NCI-H345 treated with DMSO at 0.1 percent for 48 hours (cell line): ENCODE measurements at regions not wholly inside any gene's neighbourhood (a gene's known extent, or its start where the extent isn't known, plus 50 kb on each side); places are given as distances from the start of the nearest gene placed in this dataset.
"Not testable (repeated sequence)": the region's sequence is repeated elsewhere in the genome, so short reads cannot be mapped to it uniquely, and the experiment has no call there.

Experiments used
- DNase-seq: peaks from one replicate; lab custom pipeline; 2025; ENCODE audit not compliant: unreplicated experiment; lab: John Stamatoyannopoulos, UW

DNA sequence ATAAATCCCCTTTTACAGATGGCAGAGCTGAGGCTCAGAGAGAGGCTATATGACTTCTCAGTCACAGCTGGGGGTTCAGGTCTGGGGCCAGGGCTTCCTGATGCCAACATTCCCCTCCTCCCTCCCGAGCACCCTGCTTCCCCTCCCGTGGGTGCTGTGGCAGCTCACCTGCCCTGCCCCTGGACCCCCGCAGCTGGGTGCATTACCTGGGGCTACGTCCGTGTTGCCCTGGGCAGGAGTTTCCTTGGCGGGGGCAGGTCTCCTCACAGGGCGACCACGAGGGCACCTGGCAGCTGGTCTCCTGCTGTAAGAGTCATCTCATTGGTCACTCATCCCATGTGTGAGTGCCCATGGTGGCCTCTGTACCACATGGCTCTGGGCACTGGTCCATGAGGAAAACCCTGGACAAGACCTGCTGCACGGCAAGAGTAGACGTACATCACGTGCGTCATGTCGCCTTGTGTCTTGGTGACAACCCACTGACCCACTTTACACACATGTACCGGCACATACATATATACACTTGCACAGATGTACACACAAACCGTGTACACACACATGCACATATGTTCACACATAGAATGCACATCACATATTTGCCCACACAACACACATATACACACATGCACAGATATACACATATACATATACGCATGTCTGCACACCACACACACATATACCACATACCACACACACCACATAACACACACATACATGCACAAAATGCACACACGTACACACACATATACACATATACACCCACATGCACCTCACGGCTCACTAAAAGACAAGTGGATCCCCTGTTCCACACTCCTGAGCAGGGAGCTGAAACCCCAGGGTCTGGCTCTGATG, 134.0 kb downstream of the FOXL1 start:
- no peak for DNase-seq

DNA sequence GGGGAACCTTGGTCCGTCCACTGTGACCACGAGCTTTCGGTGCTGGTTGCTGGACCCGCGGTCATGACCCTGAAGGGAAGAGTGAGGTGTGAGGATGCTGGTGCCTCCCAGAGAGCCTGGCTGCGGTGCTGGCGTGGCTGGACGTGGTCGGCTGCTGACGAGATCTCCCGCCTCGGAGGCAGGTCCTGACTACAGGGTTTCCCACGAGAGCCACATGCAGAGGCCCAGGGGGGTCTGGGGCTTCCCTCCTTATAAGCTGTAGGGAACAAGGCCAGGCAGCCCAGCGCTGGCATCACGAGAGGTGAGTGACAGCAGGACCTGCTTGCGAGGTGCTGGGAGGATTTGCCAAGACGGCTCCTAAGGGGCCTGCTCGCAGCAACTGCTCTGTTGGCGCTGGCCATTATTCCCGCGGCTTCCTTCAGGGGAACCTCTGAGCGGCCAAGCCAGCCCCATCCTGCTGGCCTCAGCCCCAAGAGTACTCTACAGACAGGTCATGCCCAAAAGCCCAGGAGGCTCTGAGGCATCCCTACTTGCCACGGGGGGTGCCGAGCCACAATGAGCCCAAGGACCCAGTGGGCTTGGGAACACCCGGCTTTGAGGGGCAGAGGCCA, 134.8 kb downstream of the FOXL1 start:
- no peak for DNase-seq

DNA sequence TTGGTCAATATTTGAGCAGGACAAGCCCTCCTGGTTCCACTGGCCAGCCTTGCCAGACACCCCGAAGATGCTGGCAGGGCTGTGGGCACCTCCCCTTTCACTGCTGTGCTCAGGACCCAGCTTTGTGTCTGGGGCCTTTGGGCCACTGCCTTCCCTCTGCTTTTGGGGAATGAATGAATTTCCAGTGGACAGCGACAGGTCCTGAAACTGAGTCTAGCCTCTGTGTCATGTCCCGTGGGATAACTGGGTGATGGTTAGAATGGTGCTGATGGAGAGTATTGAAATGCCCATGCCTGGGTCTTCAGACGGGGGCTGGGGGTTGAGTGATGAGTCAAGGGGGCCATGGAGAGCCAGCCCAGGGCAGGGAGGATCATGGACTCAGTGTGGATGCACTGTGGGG, 135.8 kb downstream of the FOXL1 start:
- DNase-seq, result no peak

DNA sequence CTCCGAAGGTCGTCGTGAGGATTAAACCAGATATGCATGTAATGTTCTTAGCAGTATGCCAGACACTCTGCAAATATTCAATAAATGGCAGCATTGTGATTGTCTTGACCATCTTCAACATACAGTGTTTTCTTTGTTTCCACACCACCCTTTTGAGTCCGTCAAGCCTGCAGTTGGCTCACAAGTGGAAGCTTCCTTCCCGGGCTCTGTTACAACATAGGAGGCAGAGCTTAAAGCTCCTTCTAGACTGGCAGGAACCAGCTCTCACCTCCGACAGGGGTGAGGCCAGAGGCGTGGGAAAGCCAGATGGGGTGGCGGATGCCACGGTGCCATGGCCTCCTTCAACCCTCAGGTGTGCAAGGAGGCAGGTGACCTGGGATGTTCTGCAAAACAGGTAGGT, 138.3 kb downstream of the FOXL1 start:
- DNase-seq, result no peak

DNA sequence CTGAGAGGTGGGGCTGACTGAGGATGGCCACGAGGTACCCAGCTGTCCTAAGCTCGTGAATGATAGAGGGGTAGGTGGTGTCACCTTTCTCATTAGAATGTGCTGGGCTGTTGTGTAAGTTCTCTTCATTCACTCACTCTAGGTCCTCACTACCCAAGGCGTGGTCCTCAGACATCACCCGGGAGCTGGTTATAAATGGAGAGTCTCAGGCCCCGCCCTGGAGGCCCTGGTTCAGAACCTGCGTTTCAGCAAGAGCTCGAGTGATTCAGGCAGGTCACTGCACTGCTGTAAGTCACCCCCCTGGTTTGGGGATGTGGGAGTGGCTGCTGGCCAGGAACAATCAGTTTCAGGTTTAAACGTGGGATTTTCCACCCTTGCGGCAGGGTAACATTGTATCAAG, 139.8 kb downstream of the FOXL1 start:
- no peak for DNase-seq

DNA sequence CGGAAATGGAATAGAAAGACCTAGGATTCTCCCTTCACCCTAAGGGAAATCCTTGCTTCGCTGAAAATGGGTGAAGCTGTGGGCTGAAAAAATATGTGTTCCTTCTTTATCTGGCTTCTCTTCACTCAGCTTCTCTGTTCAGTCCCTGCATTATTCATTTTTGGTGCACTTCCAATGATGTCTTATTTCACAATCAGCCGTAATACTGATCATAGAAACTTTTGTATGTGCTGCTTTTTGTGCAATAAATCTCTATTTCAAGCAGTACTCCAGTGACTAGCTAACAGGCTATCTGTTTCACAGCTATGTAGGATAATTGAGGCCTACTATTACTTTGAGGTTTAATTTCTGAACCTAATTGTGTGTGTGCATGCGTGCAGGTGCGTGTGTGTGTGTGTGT, 144.6 kb downstream of the FOXL1 start:
- DNase-seq, result no peak

DNA sequence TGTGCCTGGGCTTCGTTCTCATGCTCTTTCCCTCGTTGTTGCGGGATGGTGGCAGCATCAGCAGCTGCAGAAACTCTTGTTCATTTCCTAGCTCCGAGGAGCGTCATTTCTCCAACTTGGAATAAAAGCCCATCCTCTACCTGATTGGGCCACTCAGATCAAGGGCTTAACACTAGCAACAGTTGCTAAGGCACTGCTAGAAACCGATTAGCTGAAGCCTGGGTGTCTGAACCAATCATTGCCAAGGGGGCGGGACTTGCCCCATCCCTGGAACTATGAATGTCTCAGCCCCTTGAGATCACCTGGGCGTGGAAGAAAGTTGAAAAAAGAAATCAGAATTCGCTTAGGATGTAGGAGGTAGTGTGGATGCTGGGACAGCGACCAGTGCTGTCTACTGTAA, 145.3 kb downstream of the FOXL1 start:
- no peak for DNase-seq

DNA sequence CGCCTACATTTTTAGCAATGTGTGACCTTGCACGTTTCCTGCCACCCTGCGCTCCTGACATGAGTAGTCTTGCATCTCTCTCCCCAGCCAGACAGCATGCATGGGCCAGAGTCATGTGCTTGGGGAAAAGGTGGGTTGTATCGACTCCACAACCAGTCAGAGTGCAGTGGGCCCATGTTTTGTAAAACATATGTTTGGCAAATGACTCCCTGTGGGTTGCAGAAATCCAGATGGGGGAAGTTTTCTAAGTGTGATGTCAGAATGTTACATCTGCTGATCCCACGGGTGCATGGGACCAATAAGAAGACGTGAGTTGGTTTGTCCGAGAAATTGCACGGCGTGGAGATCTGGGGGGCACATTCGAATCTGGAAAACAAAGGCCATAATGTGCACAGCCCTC, 147.1 kb downstream of the FOXL1 start:
- DNase-seq, result no peak

DNA sequence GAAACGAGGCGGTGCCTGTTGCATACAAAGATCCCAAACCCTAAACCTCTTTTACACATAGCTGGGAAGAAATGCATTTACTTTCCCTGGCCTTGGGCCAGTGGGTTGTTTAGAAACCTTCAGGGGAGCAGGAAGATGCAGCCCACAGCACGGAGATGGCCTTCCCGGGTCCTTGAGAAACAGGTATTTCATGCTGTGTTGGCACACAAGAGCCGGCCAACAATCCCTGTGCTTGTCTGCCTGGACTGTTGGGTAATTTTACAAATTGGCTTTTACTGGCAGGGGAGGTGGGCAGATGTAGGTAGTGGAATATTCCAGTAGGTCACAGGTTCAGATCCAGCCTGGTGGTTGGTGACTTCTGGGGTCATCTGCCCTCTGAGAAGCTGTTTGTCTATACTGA, 148.0 kb downstream of the FOXL1 start:
- no peak for DNase-seq

DNA sequence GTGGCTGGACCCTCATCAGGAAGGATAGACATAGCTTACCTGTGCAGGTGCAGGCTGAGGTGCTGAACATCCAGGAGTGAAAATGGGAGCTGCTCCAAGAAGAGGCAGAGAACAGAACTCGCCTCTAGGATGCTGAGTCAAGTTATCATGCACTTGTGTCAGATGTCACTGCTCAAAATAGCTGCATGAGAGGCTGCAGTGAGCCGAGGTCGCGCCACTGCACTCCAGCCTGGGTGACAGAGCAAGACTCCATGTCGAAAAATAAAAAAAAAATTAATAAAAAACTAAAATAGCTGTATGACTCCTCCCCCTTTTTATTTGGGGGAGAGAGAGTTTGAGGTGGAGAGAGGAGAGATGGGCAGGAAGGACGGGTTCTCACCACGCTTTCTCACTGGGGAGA, 148.8 kb downstream of the FOXL1 start:
- no peak for DNase-seq

DNA sequence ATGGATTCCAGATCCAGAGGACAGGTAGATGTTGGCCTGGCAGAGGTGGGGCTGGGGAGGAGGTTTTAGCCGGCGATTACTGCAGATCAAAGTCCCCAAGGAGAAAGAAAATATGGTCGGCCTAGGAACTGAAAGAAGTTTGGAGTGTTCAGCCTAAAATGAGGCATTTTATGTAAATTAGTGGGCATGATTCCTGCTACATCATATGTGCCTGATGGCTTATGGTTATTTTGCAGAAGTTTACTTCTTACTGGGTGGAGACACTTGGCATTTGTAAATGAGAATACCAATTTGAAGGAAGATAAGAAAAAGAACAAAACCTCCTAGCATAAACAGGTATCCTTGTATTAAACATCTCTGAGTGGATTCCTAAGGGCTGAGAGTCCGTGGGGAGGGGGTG, 149.3 kb downstream of the FOXL1 start:
- no peak for DNase-seq

DNA sequence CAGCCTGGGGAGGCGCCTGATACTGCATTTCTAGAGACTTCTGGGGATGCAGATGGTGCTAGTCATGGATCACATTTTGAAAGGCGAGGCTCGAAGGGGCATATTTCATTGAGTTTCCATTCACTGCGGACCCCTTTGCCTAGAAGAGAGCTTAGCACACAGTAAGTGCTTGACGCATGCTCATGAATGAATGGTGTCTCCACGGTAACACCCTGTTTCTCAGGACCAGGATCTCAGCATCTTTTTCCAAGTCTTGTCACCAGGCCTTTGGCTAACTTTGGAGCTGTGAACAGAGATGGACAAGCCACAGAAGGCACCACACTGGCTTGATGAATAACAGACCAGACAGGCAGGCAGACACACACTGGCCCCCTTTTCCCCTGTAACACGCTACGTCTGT, 151.3 kb downstream of the FOXL1 start:
- DNase-seq, result no peak

DNA sequence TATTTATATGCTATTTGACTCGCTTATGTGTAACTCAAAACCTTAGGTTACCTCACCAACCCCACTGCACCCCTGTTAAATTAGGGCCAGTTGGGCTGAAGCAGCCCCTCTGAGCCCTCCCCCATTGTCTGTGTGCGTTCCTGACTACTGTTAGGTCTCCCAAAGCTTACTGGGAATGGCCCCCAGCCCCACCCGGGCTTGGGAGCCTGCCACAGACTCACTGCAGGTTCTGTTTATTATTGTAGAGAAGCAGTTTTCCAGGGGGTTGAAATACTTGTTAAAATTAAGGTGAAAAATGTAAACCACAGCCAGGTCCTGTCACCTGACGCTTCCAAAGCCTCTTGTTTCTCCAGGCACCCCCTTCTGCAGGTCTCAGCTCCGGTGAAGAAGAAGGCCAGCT, 151.7 kb downstream of the FOXL1 start:
- no peak for DNase-seq

DNA sequence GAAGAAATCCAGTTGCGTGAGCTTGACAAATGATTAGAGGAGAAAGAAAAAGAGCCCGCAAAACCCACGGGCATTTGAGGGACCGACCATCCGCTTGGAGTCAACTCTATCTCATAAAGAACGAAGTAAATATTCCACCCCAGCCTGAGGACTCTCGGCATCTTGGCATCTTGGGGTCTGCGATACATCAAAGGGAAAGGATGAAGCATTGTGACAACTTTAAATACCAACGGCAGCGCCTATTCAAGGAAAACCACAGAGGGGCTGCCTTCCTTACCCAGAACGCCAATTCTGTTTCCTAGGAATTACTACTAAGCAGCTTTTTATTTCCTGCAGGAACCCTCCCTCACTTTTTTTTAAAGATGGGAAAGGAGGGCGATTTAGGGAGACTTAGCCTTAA, 152.2 kb downstream of the FOXL1 start:
- no peak for DNase-seq

DNA sequence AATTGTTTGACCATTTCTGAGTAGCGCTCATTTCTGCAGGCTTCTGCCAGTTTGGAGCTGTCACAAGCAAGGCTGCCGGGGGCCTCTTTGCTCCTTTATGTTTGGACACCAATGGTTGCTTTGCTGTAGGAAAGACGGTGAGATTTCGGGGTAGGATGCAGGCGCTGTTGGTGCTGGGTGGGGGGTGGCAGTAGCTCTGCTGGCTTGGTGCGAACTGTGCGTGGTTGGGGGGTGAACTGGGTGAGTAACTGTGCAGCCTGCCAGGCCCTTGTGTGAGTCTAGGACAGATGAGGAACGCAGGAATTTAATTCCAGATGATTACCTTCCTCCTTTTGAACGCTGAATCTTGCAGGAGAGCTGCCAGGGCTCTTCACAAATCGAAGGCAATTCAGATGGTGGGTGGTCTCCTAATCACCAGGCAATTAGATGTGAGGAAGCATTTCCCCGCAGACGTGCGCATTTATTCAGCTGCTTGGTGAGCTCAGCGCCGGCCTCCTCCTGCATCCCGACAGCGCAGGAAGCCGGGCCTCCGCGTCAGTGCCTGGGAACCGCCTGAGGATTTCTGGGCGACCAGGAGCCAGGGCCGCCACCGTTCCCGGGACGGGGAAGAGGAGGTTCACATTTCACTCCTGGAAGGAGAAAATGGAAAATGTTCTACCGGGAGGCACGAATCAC, 154.4 kb downstream of the FOXL1 start:
- no peak for DNase-seq

DNA sequence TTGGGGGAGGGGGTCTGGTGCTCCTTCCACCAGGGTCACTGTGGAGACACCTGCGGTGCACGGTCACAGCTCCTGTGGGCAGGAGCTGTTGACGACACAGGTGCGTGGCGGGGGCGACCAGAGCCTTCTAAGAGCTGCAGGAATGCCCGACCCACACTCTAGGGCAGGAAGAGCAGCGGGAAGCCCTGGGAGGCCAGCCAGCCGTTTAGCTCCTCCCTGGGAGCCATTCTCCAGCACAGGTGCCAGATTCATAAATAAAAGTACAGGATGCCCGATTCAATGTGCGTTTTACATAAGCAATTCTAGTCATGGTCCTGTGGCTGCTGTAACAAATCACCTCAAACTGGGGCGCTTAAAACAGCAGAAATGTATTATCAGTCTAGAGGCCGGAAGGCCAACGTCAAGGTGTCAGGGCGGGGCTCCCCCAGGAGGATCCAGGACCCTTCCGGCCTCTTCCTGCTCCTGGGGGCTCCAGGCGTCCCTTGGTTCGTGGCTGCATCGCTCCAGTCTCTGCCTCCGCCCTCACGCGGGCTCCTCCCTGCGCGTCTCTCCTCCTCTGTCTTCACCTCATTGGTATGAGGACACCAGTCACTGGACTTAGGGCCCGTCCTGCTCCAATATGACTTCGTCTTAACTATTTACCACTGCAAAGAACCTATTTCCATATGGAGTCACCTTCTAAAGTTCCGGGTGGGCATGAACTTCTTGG, 155.4 kb downstream of the FOXL1 start:
- no peak for DNase-seq

DNA sequence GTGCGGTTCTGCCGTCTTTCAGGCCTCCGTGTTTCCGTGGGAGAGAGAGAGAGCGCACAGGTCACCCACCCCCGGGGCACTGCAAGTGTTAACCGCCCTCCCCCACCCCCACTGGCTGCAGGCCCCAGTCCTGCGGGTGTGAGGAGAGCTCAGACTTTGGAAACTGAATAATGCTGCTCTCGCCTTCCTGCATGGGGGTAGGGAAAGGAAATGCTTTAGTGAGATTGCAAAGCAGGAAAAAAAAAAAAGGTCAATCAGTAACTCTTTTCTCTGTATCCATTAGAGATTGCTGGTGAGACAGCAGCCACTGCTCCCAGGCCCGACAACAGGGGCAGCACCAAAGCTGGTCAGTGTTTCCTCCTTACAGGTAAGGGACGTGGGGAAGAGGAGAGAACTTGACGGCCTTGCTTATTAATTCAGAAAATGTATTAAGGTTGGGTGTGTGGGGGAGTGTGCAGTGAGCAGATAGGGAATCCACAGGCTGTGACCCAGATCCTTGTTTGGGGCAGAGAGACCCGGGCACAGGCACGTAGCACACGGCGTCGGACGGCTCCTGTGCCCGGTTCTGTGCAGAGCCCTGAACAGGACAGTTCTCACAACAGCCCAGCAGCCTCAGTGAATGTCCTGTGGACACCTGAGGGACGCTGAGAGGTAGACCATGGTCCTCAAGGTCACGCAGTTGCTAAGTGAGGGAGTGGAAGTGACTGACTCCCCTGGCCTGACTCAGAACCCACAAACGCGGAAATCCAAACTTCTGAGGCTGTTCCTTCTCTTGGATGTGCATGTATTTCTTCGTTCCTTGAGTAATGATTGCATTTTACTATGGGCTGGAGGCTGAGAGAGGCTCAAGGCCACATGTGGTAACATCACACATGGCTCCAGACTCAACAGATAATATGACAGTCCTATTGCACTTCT, 156.5 kb downstream of the FOXL1 start:
- DNase-seq, result no peak

DNA sequence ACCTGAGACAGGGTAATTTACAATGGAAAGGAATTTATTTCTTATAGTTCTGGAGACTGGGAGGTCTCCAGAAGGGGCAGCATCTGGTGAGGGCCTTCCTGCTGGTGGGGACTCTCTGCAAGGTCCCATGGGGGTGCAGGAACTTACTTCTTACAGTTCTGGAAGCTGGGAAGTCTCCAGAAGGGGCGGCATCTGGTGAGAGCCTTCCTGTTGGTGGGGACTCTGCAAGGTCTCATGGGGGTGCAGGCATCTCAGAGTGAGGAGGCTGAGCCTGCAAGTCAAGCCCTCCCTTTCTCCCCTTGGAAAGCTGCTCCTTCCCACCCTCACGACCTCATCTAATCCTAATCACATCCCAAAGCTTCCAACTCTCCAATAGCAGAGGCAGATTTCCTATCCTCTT, 157.4 kb downstream of the FOXL1 start:
- DNase-seq, result no peak

DNA sequence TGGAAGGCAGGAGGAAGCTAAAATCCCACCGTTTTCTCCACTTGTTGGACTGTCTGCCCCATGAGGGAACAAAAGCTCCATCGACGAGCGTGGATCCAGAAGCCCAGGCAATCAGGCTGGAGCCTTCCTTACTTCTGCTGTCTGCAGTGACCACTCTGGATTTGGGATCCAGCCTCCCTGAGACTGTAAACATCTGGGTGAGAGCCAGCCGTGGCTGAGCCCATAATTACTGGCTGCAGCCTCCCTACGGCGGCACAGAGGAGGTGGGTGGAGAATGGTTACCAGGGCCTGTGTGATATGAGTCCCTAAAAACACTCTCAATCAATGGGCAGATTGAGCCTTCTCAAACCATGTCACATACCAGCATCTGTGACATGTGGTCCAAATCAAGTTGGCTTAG, 158.2 kb downstream of the FOXL1 start:
- no peak for DNase-seq

DNA sequence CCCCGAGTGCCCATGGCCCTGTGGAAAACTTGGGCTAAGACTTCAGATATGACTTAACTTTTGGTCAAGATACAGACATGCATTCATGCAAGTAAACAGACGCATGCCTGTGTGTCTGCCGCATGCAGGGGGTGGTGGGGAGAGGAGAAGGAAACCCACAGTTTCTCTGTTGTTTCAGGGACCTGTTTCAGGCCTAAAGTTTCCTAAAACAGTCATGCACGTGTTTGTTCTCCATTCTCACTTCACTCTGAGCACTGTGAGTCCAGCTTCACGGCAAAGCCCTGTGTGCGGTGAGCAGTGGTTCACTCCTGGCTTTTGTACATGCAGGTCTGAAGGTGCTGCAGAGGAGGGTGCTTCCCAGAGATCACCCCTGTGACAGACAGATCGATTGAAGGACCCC, 158.7 kb downstream of the FOXL1 start:
- no peak for DNase-seq

DNA sequence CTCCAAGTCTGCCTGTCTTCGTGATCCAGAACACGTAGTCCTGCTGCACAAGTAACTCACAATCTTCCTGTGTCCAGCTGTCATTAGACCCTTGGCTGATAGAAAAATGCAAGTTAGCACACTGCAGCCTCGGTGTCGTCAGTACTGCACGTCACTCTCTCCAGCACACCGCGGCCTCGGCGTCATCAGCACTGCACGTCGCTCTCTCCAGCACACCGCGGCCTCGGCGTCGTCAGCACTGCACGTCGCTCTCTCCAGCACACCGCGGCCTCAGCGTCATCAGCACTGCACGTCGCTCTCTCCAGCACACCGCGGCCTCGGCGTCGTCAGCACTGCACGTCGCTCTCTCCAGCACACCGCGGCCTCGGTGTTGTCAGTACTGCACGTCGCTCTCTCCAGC, 160.0 kb downstream of the FOXL1 start:
- DNase-seq, result not testable (repeated sequence)
